Middle frontal gyrus (tissue), 1 donor: ENCODE measurements at regions not wholly inside any gene's neighbourhood (a gene's known extent, or its start where the extent isn't known, plus 50 kb on each side); places are given as distances from the start of the nearest gene placed in this dataset.
"Not testable (repeated sequence)": the region's sequence is repeated elsewhere in the genome, so short reads cannot be mapped to it uniquely, and the experiment has no call there.

ENCODE experiments used
- DNase-seq: peaks from one replicate; pipeline ENCODE4 v3.0.0-alpha.2; 2015; ENCODE audit warnings: low spot score; ENCODE audit errors: extremely low spot score

DNA sequence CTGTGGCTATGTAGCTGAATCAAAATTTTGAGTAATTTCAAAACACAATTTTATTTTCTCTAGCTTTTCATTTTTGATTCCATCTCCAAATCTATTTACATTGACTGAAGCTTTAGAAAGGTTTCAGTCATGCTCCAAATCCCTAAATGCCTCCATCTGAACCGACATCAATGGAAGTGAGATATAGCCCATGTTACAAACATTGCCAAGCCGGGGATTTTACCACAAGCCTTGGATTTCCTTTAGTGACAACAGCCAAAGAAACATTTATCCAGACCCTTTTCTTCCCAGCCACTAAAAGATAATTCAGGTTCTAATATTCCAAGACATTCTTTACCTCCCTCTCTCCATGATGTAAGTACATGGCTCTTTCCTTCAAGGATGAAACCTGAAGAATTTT lies 1087.7 kb upstream of the SEMA6A start:
- no peak for DNase-seq

DNA sequence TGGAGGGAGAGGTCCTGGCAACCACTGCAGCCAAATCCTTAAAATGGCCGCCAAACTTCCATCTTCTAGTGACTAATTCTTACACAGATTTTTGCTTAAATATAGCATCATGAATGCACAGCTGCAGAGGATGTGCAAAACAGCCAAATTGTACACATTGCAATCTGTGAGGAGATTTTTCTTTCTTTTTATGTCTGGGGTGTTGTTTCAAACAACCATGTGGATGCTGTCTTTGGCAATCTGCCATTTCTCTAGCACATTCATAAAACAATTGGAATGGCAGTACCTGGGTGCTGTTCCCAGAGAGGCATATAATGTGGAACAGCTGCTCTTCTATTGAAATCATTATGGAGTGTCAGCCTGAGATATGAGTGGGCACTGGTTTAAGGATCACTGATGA lies 1082.9 kb upstream of the SEMA6A start:
- DNase-seq = no peak

DNA sequence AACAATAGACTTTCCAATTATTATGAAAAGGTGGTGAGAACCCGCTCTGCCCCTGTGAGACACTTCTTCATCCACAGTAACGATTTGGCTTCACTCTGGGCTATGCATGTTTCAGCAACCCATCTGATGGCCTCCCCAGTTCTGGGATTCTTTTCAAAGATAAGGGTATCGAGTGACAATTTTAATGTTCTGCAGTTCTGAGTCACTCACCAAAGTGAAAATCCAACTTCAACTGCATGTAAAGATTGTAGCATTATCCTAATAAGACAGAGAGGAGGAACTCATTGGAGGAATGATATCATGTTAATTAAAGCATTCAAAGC lies 1078.3 kb upstream of the SEMA6A start:
- DNase-seq = no peak

DNA sequence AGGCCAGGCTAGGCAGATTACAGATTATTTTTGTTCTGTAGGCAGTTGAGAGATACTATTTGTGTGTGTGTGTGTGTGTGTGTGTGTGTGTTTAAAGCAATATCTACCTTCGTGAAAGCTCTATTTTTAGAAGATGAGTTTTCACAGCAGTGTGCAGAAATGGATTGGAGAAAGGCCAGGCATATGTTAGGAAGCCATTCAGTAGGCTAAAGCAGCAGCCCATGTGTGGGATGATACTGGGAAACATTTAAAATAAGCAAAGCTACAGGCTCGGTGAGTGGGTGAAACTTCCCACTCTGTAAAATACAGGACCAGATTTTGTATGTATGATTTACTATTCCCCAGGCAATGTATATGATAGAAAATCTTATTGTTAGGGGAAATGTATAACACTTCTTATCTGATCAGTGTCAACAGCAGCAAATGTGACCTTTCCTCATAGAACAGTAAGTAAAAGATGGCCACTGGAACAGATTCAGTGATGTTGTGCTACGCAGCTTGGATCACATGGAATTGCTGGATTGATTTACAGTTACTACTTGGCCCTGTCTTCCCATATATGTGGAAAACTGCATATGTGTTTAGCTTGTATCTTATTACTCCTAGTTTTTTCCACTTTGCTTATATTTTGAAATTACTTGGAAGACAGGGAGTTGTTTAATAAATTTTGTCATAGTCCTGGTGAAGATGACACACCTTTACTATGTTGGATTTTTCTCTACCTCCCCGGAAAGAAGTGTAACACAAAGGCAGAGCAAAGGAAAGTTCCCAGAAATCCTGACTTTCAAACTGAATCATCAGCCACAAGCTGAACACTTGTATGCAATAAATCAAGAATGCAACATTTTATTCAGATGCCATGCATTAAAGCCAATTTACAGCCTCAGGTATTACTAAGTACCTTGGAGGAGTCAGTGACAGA lies 1077.7 kb upstream of the SEMA6A start:
- DNase-seq = peak; percentile 32

DNA sequence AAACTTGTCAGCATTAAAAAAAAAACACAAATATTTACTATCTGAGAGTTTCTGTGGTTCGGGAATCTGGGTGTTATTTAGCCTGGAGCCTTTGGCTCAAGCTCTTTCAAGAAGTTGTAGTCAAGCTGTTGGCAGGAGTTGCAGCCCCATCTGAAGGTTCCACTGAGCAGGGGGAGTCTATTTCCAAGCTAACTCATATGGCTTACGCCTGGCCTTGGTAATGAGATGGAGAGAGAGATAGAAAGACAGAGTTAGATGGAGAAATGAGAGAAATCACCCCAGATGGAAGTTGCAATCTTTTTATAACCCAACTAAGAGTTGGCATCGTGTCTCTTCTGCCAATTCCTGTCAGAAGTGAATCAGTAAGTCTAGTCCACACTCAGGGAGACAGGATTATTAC lies 1075.2 kb upstream of the SEMA6A start:
- no peak for DNase-seq

DNA sequence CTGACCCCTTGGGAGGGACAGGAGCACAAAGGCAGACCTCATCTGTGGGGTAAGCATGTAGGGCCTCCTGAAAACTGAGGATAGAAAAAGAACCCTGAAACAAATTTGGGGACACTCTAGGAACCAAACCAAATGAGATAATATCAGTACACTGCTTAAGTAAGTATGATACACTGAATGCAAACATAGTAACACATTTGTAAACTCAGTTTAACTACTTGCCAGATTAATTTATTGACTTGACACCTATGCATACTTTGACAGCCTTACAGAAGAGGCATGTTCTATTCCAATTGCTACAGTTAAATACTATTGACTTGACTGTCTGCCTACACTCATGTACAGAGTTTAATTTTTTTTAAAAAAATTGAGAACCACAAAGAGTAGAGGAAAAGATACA lies 1070.8 kb upstream of the SEMA6A start:
- DNase-seq = no peak

DNA sequence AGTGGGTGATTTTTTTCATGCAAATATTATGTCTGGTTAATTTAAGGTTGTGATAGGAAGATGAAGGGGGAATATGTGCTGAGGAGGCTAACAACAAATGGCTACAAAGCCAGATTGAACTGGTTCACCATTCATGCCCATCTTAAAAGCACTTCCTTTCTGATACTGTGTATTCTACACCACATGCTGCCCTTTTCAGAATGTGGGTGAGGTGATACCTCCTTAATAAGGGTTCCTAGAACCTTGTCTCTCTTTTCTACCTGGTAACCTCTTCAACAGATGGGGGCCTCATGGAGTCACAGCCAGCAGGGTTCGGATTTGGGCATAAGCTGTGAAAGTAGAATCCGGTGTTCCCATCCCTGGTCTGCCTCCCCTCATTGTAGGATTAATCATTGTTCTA lies 1064.0 kb upstream of the SEMA6A start:
- DNase-seq = no peak

DNA sequence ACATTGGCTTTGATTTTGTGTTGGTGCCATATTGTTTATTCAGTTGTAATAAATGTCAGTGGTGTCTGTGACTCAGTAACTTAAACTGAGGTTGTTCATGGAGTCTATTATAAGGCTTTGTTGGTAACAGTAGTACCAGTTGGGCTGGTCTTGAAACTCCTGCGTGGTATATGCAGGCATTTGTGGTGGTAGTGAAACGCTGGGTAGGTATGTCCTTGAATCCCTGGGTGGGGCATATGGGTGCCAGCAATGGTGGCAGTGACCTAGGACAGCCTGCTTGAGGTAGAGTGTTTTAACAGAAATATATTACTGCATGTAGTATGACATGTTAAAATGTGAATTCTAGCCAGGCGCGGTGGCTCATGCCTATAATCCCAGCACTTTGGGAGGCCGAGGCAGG lies 1058.5 kb upstream of the SEMA6A start:
- no peak for DNase-seq

DNA sequence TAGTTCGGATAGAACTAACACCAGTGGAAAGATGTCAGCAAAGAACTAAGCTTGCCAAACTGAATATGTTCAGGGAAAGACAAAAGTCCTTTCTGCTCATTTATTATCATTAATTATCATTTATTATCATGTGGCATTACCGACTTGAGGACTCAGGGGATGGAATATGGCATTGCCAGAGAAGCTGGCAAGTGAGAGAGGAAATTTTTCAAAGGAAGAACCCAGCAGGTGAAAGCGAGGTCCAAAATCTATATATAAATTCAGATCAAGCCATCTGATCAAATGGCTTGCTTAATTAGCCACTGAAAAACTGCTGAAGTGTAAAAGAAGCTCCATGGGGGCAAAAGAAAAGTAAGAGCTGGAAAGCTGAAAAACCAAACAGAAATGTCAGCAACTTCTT lies 1049.6 kb upstream of the SEMA6A start:
- no peak for DNase-seq

DNA sequence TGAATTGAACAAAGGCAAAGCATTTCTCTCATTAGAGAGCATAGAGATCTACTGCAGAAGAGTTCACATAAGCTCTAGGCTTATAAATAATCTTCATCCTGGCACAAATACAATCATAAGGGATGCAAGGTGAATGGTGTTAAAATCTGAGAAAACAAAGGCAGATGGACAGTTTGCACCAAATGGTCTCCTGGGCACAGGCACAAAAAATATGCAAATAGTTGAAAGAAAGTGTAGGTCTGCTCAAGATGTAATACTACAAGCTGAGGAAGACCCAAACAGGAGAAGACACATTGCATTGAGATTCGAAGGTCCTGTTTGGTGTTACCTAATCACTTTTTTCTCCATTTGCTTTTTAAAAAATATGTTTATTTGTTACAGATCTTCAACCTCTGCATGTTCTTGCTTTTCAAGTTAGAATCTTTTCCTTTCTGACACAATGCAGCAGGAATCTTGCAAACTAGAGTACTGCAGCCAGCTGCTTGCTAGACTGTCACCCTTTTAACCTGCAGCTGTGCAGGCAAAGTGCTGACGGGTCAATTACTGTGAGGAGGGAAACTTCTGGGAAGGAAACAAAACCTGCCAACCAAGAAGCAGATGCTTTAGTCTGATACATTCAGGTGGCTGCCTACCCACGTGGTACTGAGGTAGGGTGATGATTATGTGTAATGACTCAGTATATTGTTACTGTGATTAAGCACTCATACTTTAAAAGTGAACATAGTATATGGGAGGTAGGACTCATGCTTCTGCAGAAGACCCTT lies 1048.6 kb upstream of the SEMA6A start:
- DNase-seq = no peak

DNA sequence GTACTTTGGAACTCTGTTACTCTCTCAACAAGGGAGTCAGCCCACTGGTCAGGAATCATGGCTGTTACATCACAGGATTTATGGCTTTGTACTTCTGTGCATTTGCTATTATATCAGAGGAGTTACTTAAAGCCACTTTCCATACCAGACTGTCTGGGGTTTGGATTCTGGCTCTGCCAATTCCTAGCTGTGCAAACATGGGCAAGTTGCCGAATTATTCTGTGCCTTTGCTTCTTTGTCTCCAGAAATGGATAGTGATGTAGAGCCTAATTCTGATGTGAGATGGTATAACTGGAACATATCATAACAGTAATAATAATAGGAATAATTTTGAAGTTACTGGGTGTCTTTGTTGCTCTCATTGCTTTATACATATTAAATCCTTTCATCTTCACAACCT lies 1047.3 kb upstream of the SEMA6A start:
- DNase-seq = no peak

DNA sequence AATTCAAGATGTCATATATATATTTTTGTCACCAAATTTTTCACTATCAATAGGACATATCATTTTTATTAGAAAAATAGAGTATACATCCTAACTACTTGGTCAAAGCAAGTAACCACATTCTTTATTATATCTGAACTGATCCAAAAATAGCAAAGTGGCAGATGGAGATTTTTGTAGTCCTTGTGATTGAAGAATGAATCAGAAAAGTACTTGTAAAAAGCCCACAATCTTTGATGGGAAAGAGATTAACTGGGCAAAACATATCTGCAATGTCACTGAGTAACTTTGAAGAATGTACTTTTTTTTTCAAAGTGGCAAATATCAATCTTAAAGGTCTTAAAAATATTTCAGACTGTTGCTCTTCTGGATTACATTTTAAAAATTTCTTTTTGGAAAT lies 1040.6 kb upstream of the SEMA6A start:
- DNase-seq = no peak

DNA sequence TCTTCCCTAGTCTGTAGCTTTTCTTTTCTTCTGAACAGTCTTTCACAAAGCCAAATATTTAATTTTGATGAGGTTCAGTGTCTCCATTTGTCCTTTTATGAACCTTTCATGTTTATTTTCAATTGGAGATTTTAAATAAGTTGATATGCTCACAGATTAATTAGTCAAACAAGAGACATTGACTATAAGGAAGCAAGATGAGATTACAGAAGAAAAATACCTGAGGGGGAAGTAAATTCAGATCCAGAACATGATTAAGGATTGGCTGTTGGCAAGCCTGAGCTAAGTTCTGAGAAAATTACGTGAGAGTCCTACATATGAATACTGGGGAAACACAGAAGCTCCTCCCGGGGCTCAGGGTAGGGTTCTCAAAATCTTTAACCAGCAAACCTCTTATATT lies 1039.8 kb upstream of the SEMA6A start:
- DNase-seq = no peak

DNA sequence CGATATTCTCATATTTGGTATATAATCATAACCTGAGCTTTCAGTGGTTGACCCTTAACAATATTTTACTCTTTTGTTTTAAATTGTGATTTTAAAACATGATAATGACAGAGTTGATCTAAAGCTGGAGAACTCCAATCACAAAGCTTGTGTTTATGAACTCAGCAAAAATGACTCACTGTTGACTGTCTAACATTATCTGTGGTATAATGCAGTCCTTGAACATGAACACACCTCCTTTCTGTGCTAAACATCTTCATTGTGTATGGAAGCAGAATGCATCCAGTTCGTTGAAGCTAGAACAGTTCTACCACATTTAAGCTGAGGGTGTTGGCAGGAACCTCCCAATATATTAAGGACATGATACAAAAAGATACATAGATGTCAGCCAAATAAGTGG lies 1030.2 kb upstream of the SEMA6A start:
- DNase-seq = no peak

DNA sequence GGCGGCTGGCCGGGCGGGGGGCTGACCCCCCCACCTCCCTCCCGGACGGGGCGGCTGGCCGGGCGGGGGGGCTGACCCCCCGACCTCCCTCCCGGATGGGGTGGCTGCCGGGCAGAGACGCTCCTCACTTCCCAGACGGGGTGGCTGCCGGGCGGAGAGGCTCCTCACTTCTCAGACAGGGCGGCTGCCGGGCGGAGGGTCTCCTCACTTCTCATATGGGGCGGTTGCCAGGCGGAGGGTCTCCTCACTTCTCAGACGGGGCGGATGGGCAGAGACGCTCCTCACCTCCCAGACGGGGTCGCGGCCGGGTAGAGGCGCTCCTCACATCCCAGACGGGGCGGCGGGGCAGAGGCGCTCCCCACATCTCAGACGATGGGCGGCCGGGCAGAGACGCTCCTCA lies 1025.2 kb upstream of the SEMA6A start:
- DNase-seq = not testable (repeated sequence)

DNA sequence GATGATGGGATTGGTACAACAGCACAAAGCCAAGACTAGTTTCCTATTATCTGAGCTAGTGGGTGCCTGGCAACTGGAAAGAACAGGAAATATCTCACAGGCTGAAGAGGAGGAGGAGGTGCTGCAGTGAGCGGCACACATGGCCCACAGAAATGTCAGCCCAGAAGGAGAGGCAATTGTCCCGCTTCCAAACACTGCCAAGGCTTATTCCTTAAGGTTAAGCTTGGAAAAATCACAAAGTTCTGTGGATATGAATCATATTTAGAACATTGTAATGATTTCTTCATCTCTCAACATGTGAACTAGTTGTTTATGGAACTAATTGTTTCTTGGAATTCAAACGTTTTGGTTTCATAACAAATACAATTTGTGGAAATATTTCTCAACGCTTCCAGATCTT lies 1019.5 kb upstream of the SEMA6A start:
- DNase-seq = peak; percentile 13

DNA sequence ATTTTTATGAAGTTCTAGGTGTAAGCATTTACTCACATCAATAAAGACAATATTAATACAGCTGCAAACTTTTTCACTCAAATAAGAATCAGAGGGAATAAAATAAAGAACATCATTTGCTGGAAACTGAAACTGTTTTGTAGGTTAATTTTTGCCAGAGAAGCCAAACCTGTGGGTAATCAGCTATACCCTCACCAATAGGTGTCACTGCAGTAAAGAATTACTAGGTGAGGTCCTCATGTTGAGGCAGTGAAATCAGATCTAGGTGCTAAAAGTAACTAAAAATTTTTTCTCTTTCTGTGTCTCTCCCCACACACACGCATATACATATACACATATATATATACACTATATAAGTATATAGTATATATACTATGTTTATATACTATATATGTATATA lies 1016.3 kb upstream of the SEMA6A start:
- no peak for DNase-seq

DNA sequence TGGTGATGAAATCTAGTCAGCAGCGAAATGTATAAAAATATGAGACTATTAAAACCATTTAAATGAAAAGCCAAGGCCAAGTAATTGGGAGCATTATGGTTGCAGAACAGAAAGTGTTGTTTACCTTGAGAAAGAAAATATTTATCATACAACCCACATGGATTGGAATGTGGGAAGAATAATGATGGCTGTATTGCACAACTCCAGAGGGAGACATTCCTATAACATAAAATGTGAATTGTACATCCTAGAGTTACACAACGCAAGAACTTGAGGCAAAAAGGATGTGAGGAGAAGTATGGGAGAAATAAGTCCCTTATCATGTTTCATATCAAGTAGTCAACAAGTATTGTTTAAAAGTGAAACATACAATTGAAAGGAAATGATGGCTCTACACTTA lies 1014.0 kb upstream of the SEMA6A start:
- DNase-seq = no peak

DNA sequence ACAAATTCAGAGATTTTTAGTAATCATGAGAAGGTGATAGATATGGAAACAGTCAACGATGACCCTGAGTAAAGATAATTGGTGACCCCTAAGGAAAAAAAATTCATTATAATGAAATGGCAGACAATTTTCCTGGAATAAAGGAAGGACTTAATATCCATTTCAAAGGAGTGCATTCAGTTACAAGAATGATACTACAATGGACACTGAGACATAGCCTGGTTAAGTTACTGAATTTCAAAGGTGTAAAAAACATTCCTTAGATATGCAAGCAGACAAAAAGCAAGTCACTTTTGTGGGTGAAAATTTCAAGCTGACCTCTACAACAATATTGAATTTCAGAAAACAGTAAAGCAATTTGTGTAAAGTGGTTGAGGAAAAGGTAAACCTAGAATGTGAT lies 1012.5 kb upstream of the SEMA6A start:
- no peak for DNase-seq

DNA sequence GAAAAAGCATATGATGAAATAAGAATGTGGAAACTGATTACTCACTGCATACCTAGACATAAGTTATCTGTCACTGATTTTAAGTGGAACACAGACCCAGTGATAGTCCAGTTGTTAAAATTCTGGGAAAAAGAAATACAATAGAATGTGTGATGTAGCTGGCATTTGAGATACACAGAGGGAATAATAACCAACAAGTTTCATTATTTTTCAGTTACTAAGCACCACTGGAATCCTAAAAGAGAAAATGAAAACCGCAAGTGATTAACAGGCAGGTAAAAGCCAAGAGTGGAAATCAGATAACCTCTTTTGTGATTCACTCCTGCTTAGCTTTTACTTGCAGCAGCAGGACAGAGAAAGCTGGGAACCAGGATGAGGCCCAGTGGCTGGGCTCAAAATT lies 994.0 kb upstream of the SEMA6A start:
- no peak for DNase-seq

DNA sequence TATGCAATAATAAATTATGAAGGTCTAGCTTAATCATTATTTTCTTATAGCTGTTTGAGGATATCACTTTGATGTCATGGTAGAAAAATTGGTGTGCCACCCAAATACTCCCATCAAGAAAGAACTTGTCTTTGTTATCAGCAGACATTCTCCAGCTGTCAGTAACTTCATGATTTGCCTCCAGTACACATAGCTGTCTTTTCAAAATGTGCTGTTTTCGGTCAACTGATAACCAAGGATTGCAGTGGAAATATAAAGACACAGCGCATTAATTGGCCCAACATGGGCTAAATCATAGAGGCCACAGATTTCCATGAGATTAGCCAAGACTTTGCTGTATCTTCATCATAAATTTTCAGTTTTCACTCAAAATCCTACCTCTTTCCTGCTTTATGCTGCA lies 993.5 kb upstream of the SEMA6A start:
- no peak for DNase-seq

DNA sequence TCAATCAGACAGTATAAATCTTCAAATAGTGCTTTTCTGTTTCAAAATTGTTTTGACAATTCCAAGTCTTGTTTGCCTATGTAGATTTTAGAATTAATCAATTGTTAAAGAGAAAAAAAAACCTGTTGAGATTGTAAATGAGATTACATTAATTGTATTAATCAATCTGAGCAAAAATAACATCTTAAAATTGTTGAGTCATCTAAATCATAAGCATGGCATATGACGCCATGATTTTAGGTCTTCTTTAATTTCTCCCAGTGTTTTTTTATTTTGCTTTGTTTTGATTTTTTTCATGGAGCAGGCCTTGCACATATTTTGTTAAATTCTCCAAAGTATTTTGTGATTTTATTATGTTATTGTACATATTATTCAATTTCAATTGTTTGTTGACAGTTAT lies 988.0 kb upstream of the SEMA6A start:
- no peak for DNase-seq

DNA sequence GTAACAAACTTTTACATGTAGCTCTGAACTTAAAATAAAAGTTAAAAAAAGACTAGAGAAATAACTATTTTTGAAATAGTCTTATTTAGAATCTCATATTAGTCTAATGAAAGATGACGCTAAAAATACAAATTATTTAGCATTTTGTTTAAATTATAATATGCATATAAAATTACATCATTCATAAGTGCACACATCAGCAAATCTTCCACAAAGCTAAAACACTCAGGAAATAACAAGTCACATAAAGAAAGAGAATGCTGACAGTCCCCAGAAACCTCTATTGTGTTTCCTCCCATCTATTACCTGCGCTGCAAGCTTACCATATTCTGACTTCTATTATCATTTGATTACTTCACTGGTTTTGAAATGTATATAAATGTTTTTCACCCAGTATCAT lies 986.9 kb upstream of the SEMA6A start:
- no peak for DNase-seq
